DOHH2 (cell line): ENCODE measurements at regions not wholly inside any gene's neighbourhood (a gene's known extent, or its start where the extent isn't known, plus 50 kb on each side); places are given as distances from the start of the nearest gene placed in this dataset.

Experiments
- H3F3A ChIP-seq: fragments of 200-600 bp; sonication (generic), shearing (Covaris generic); 2 replicates; pipeline ENCODE4 v1.6.0; 2016; ENCODE audit warnings: antibody characterized with exemption, mild to moderate bottlenecking; ENCODE audit not compliant: control insufficient read depth, insufficient read depth
- H3K27ac ChIP-seq: fragments of 200-600 bp; sonication (generic); 2 replicates; pipeline ENCODE4 v1.5.1; 2014; ENCODE audit warnings: low read depth, mild to moderate bottlenecking, low read length, moderate library complexity
- H3K27me3 ChIP-seq: fragments of 200-600 bp; sonication (generic); 2 replicates; pipeline ENCODE4 v1.6.1; 2014; ENCODE audit warnings: mild to moderate bottlenecking, low read length, mixed read lengths; ENCODE audit not compliant: control insufficient read depth
- H3K36me3 ChIP-seq: fragments of 200-600 bp; sonication (generic); 2 replicates; pipeline ENCODE4 v1.6.1; 2014; ENCODE audit warnings: mild to moderate bottlenecking, low read length, moderate library complexity, mixed read lengths; ENCODE audit not compliant: control insufficient read depth
- H3K4me1 ChIP-seq: fragments of 200-600 bp; sonication (generic); 2 replicates; pipeline ENCODE4 v1.6.1; 2014; ENCODE audit warnings: mild to moderate bottlenecking, low read length, mixed read lengths; ENCODE audit not compliant: control insufficient read depth
- H3K4me2 ChIP-seq: fragments of 200-600 bp; sonication (generic); 2 replicates; pipeline ENCODE4 v1.6.0; 2014; ENCODE audit warnings: mild to moderate bottlenecking, low read length, moderate library complexity
- H3K4me3 ChIP-seq: fragments of 200-600 bp; sonication (generic); 2 replicates; pipeline ENCODE4 v1.5.1; 2014; ENCODE audit warnings: mild to moderate bottlenecking, low read length, mixed read lengths
- H3K79me2 ChIP-seq: fragments of 200-600 bp; sonication (generic); 2 replicates; pipeline ENCODE4 v1.6.1; 2014; ENCODE audit warnings: mild to moderate bottlenecking, low read length, mixed read lengths; ENCODE audit not compliant: control insufficient read depth
- H3K9me2 ChIP-seq: fragments of 200-600 bp; sonication (generic); replicated peaks from 2 replicates; pipeline ENCODE4 v1.6.1; 2014; ENCODE audit warnings: mild to moderate bottlenecking, low read length, mixed read lengths; ENCODE audit not compliant: control insufficient read depth
- H3K9me3 ChIP-seq: fragments of 200-600 bp; sonication (generic); 2 replicates; pipeline ENCODE4 v1.6.1; 2014; ENCODE audit warnings: antibody characterized with exemption, low read length, mixed read lengths; ENCODE audit not compliant: control insufficient read depth, insufficient read depth
- H4K20me1 ChIP-seq: fragments of 200-600 bp; sonication (generic); 2 replicates; pipeline ENCODE4 v1.6.0; 2014; ENCODE audit warnings: low read depth, mild to moderate bottlenecking, antibody characterized with exemption, low read length, moderate library complexity; ENCODE audit not compliant: control insufficient read depth, insufficient read depth
- CTCF ChIP-seq: fragments of 200-600 bp; sonication (generic); IDR thresholded peaks from one replicate; pipeline ENCODE4 v1.5.1; 2014; ENCODE audit warnings: antibody characterized with exemption, mild to moderate bottlenecking, low read depth, low read length; ENCODE audit not compliant: poor library complexity, severe bottlenecking
- EZH2phosphoT487 ChIP-seq: fragments of 200-600 bp; sonication (generic); IDR thresholded peaks from 2 replicates; pipeline ENCODE4 v1.6.1; 2017; ENCODE audit warnings: borderline replicate concordance, mild to moderate bottlenecking, antibody characterized with exemption, low read length, moderate library complexity, mixed read lengths

- TF ChIP-seq CTCF (no peak), EZH2phosphoT487 (no peak)
These were observed 66.4 kb upstream of the JAZF1 start for GRCh38 chr7:28246921-28247461.

GRCh38 chr7:28258240-28258639 is 77.6 kb upstream of the JAZF1 start:
- no peak overlapping the region for H3K4me2 ChIP-seq
- no peaks in the 10 kb centered on the region for H3K9me2 ChIP-seq
- no peaks in the 10 kb centered on the region for H3K36me3 ChIP-seq
- H4K20me1 ChIP-seq, result no peaks in the 10 kb centered on the region
- H3K4me1 ChIP-seq, result no peaks in the 10 kb centered on the region
- H3K27me3 ChIP-seq, result no peaks in the 10 kb centered on the region
- H3K79me2 ChIP-seq, result no peaks in the 10 kb centered on the region
- H3K4me3 ChIP-seq, result no peak overlapping the region
- no peak for TF ChIP-seq EZH2phosphoT487
- no peak for TF ChIP-seq CTCF
- H3K27ac ChIP-seq, result no peak overlapping the region
- H3F3A ChIP-seq, result no peaks in the 10 kb centered on the region
- H3K9me3 ChIP-seq, result no peaks in the 10 kb centered on the region

More at GRCh38 chr7:28246921-28247461, 66.4 kb upstream of the JAZF1 start:
- no peaks in the 10 kb centered on the region for H3K9me2 ChIP-seq
- no peaks in the 10 kb centered on the region for H3K27me3 ChIP-seq
- H3K4me1 ChIP-seq, result no peaks in the 10 kb centered on the region
- H3K4me3 ChIP-seq, result no peak overlapping the region
- no peak overlapping the region for H3K27ac ChIP-seq
- H3K36me3 ChIP-seq, result no peaks in the 10 kb centered on the region
- H3K9me3 ChIP-seq, result no peaks in the 10 kb centered on the region; the same call in 1 of the 2 replicates
- no peaks in the 10 kb centered on the region for H3F3A ChIP-seq
- no peaks in the 10 kb centered on the region for H4K20me1 ChIP-seq
- H3K79me2 ChIP-seq, result no peaks in the 10 kb centered on the region
- H3K4me2 ChIP-seq, result no peak overlapping the region

GRCh38 chr7:28260969-28261368 is 80.4 kb upstream of the JAZF1 start:
- no peaks in the 10 kb centered on the region for H3F3A ChIP-seq
- H3K79me2 ChIP-seq, result no peaks in the 10 kb centered on the region
- H3K27ac ChIP-seq, result no peak overlapping the region
- H3K4me1 ChIP-seq, result peaks cover under 1% of the 10 kb centered on the region
- no peaks in the 10 kb centered on the region for H4K20me1 ChIP-seq
- no peaks in the 10 kb centered on the region for H3K9me3 ChIP-seq
- TF ChIP-seq EZH2phosphoT487 (no peak), CTCF (no peak)
- no peaks in the 10 kb centered on the region for H3K27me3 ChIP-seq
- no peaks in the 10 kb centered on the region for H3K9me2 ChIP-seq
- H3K4me2 ChIP-seq, result no peak overlapping the region
- no peaks in the 10 kb centered on the region for H3K36me3 ChIP-seq
- H3K4me3 ChIP-seq, result no peak overlapping the region
